ENCODE measurements at regions not wholly inside any gene's neighbourhood (a gene's known extent, or its start where the extent isn't known, plus 50 kb on each side); places are given as distances from the start of the nearest gene placed in this dataset.

DNA sequence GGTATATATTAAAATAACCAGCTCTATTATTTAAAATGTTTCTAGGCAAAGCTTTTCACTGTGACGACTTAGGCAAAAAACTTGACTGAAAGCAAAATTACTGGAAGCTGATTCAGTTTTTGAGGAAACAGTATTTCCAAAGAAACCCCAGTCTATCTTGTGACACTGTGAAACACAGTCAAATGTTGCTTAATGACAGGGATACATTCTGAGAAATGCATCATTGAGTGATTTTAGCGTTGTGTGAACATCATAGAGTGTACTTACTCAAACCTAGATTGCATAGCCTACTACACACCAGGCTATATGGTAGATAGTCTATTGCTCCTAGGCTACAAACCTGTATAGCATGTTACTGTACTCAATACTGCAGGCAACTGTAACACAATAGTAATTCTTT lies 116.9 kb upstream of the KCNK1 start:
- no peak for TF ChIP-seq CTCF (conservative IDR thresholded peaks at IDR 0.05 in 1 of 2, IDR thresholded peaks at IDR 0.05 in 1 of 2; ENCODE audit: low read depth in 1 of 2, low read length in 2 of 2)
- no peak for TF ChIP-seq EZH2 (IDR thresholded peaks at IDR 0.05; ENCODE audit: low read length, missing control alignments)

All from fibroblast of lung (primary cell).